ENCODE measurements at regions not wholly inside any gene's neighbourhood (a gene's known extent, or its start where the extent isn't known, plus 50 kb on each side); places are given as distances from the start of the nearest gene placed in this dataset.

DNA sequence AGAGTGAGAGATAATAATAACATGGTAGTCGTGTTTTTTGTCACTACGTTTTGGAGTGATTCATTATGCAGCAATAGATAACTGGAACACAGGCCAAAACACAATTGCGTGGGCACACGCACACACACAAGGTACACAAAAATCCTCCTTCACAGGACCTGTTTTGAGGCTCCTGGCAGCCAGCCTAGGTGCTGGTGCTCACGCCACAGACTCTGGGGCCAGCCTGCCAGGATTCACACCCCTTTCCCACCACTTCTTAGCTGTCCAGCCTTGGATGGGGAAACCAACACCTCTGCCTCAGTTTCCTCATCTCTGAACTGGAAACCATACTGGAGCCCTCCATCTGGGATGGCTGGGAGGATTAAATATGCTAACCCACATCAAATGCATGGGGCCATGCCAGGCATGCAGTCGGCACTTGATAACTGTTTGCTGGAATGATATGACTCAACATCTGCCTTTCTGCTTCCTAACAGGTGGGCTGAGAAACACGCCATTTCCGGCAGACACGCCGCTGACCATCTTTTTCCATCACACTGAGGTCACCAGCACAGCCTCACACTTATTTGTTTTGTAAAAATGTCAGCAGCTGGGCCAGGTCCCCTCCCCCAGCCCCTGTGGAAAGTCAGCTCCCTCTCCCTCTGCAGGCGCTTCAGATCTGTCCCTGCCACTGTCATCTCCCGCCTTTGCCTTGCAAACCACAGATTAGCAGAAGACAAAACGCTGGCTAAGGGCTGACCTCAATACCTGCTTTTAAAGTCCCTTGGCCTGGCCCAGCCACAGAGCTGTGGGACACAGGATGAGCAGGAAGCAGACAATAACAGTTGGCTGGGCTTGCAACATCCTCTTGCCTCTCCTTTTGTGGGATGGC, 237.5 kb downstream of the BCOR start:
- ATAC-seq (peak; percentile 67), DNase-seq (peak; percentile 73)
- TF ChIP-seq EZH2phosphoT487 (IDR thresholded peaks at IDR 0.05; ENCODE audit: borderline replicate concordance, low read length) (peak; percentile 76), CTCF (conservative IDR thresholded peaks at IDR 0.05; ENCODE audit: low read depth, low read length) (no peak)
- no peaks in the 10 kb centered on the region for H4K20me1 ChIP-seq (ENCODE audit: low read length)
- POLR2A ChIA-PET (ENCODE audit: unreplicated experiment): no interaction called here
- peak overlapping the region; percentile 53 for H3K4me2 ChIP-seq (ENCODE audit: low read length)
- BruUV-seq (replicated peaks): no TSS peak
- H3F3A ChIP-seq (ENCODE audit: low read length, unreplicated experiment): no peaks in the 10 kb centered on the region
- no peaks in the 10 kb centered on the region for H3K79me2 ChIP-seq (ENCODE audit: low read length)
- H3K36me3 ChIP-seq (ENCODE audit: low read depth, low read length): no peaks in the 10 kb centered on the region
- CTCF ChIA-PET: interaction anchor here (0.6 kb wide), 1 partner anchor 43 kb away, joined by 3 read pairs; no protein-coding TSS in a partner anchor
- H3K27me3 ChIP-seq (ENCODE audit: low read length): no peaks in the 10 kb centered on the region
- no peak overlapping the region for H3K4me3 ChIP-seq (ENCODE audit: low read length)
- H3K9ac ChIP-seq (ENCODE audit: low read length): peak overlapping the region; percentile 28; the same call in 1 of the 2 replicates
- H3K9me2 ChIP-seq (replicated peaks; ENCODE audit: low read length): no peaks in the 10 kb centered on the region
- H3K4me1 ChIP-seq (ENCODE audit: insufficient read depth, low read length): peaks cover 34% of the 10 kb centered on the region
- H3K9me3 ChIP-seq (ENCODE audit: low read length): no peaks in the 10 kb centered on the region
- no peak overlapping the region for H2AFZ ChIP-seq (ENCODE audit: low read length)
- peak overlapping the region; percentile 88 for H3K27ac ChIP-seq (ENCODE audit: low read length)
- intact Hi-C loops (cut with micrococcal nuclease): no loop called here

DNA sequence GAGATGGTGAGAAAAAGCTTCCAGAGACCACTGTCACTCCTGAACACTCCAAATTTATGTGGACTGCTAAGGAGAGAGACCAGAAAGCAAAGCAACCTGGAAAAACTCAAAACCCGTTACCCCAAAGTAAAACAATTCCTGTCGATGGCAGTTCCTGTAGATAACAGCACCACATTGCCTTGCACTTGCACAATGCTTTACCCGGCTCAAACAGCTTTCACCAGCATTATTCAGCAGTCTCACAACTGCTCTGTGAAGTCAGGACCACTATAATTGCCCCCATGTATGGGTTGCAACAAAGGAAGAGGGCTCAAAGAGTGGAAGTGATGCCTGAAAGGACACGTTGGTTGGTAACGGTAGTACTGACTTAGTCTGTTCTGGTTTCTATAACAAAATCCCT, 234.8 kb downstream of the BCOR start:
- no peak overlapping the region for H3K9ac ChIP-seq (ENCODE audit: low read length)
- no peak for DNase-seq

More for the DNA sequence above, 234.8 kb downstream of the BCOR start:
- no peaks in the 10 kb centered on the region for H3F3A ChIP-seq (ENCODE audit: low read length, unreplicated experiment)
- H3K4me2 ChIP-seq (ENCODE audit: low read length): no peak overlapping the region
- H3K36me3 ChIP-seq (ENCODE audit: low read depth, low read length): no peaks in the 10 kb centered on the region
- ChIA-PET POLR2A (ENCODE audit: unreplicated experiment) (no interaction called here), CTCF (no interaction called here)
- H4K20me1 ChIP-seq (ENCODE audit: low read length): no peaks in the 10 kb centered on the region
- no peaks in the 10 kb centered on the region for H3K27me3 ChIP-seq (ENCODE audit: low read length)
- no peaks in the 10 kb centered on the region for H3K79me2 ChIP-seq (ENCODE audit: low read length)
- no peak for ATAC-seq
- H3K4me3 ChIP-seq (ENCODE audit: low read length): no peak overlapping the region
- no peaks in the 10 kb centered on the region for H3K9me2 ChIP-seq (replicated peaks; ENCODE audit: low read length)
- TF ChIP-seq EZH2 (IDR thresholded peaks at IDR 0.05; ENCODE audit: low read length, unreplicated experiment): no peak
- no peak for TF ChIP-seq CTCF (conservative IDR thresholded peaks at IDR 0.05; ENCODE audit: low read depth, low read length)
- TF ChIP-seq EZH2phosphoT487 (IDR thresholded peaks at IDR 0.05; ENCODE audit: borderline replicate concordance, low read length): no peak
- BruUV-seq (replicated peaks): no TSS peak
- H3K27ac ChIP-seq (ENCODE audit: low read length): no peak overlapping the region
- peaks cover 14% of the 10 kb centered on the region for H3K4me1 ChIP-seq (ENCODE audit: insufficient read depth, low read length)
- H2AFZ ChIP-seq (ENCODE audit: low read length): no peak overlapping the region
- intact Hi-C loops (cut with micrococcal nuclease): no loop called here
- H3K9me3 ChIP-seq (ENCODE audit: low read length): no peaks in the 10 kb centered on the region
